ENCODE measurements at regions not wholly inside any gene's neighbourhood (a gene's known extent, or its start where the extent isn't known, plus 50 kb on each side); places are given as distances from the start of the nearest gene placed in this dataset.

- intact Hi-C loops (cut with DNase I) = no loop called here
- H3K4me3 ChIP-seq = no peak overlapping the region
- DNase-seq (ENCODE audit: extremely low spot score in 2 of 2) = no peak
Measured at GRCh38 chr5:143581649-143582048, 178.2 kb upstream of the NR3C1 start.

GRCh38 chr5:143581147-143581546, 177.7 kb upstream of the NR3C1 start:
- Histone ChIP-seq H3K9me3 (no peaks in the 10 kb centered on the region), H3K27ac (no peak overlapping the region), H3K36me3 (no peaks in the 10 kb centered on the region), H3K27me3 (no peaks in the 10 kb centered on the region), H3K4me3 (no peak overlapping the region), H3K4me1 (no peaks in the 10 kb centered on the region)
- no peak for TF ChIP-seq POLR2A (IDR thresholded peaks at IDR 0.05)
- DNase-seq (ENCODE audit: extremely low spot score in 2 of 2) = no peak
- intact Hi-C loops (cut with DNase I) = no loop called here

More at GRCh38 chr5:143581649-143582048, 178.2 kb upstream of the NR3C1 start:
- H3K4me1 ChIP-seq = no peaks in the 10 kb centered on the region
- no peaks in the 10 kb centered on the region for H3K27me3 ChIP-seq
- no peak for TF ChIP-seq POLR2AphosphoS5 (IDR thresholded peaks at IDR 0.05; ENCODE audit: insufficient read depth in 1 of 2, low read depth in 1 of 2)
- H3K9me3 ChIP-seq = no peaks in the 10 kb centered on the region
- H3K27ac ChIP-seq = no peak overlapping the region
- H3K36me3 ChIP-seq = no peaks in the 10 kb centered on the region

- no peak for DNase-seq (ENCODE audit: extremely low spot score in 2 of 2)
- Histone ChIP-seq H3K4me3 (no peak overlapping the region), H3K4me1 (no peaks in the 10 kb centered on the region), H3K27ac (no peak overlapping the region), H3K36me3 (no peaks in the 10 kb centered on the region), H3K27me3 (no peaks in the 10 kb centered on the region), H3K9me3 (no peaks in the 10 kb centered on the region)
- intact Hi-C loops (cut with DNase I) = no loop called here
- TF ChIP-seq CTCF (IDR thresholded peaks at IDR 0.05) = no peak
- TF ChIP-seq POLR2A (IDR thresholded peaks at IDR 0.05) = no peak
- TF ChIP-seq POLR2AphosphoS5 (IDR thresholded peaks at IDR 0.05; ENCODE audit: insufficient read depth in 1 of 2, low read depth in 1 of 2) = no peak
Measured at GRCh38 chr5:143576711-143577484, 173.4 kb upstream of the NR3C1 start.

- Histone ChIP-seq H3K27ac (no peak overlapping the region), H3K4me1 (no peaks in the 10 kb centered on the region), H3K4me3 (no peak overlapping the region), H3K36me3 (no peaks in the 10 kb centered on the region), H3K9me3 (no peaks in the 10 kb centered on the region), H3K27me3 (no peaks in the 10 kb centered on the region)
- no peak for DNase-seq (ENCODE audit: extremely low spot score in 2 of 2)
- intact Hi-C loops (cut with DNase I) = no loop called here
- no peak for TF ChIP-seq CTCF (IDR thresholded peaks at IDR 0.05)
- no peak for TF ChIP-seq POLR2AphosphoS5 (IDR thresholded peaks at IDR 0.05; ENCODE audit: insufficient read depth in 1 of 2, low read depth in 1 of 2)
- no peak for TF ChIP-seq POLR2A (IDR thresholded peaks at IDR 0.05)
Measured at GRCh38 chr5:143575286-143575685, 171.8 kb upstream of the NR3C1 start.

GRCh38 chr5:143574236-143574635, 170.8 kb upstream of the NR3C1 start:
- TF ChIP-seq POLR2A (IDR thresholded peaks at IDR 0.05) (no peak), CTCF (IDR thresholded peaks at IDR 0.05) (no peak), POLR2AphosphoS5 (IDR thresholded peaks at IDR 0.05; ENCODE audit: insufficient read depth in 1 of 2, low read depth in 1 of 2) (no peak)
- H3K27ac ChIP-seq = no peak overlapping the region
- H3K4me3 ChIP-seq = no peak overlapping the region

GRCh38 chr5:143573568-143574170, 170.2 kb upstream of the NR3C1 start:
- intact Hi-C loops (cut with DNase I) = no loop called here
- H3K27me3 ChIP-seq = no peaks in the 10 kb centered on the region
- TF ChIP-seq POLR2A (IDR thresholded peaks at IDR 0.05) = no peak
- H3K9me3 ChIP-seq = no peaks in the 10 kb centered on the region
- H3K4me1 ChIP-seq = no peaks in the 10 kb centered on the region
- H3K36me3 ChIP-seq = no peaks in the 10 kb centered on the region
- H3K4me3 ChIP-seq = no peak overlapping the region
- no peak overlapping the region for H3K27ac ChIP-seq
- DNase-seq (ENCODE audit: extremely low spot score in 2 of 2) = no peak

More at GRCh38 chr5:143574236-143574635, 170.8 kb upstream of the NR3C1 start:
- H3K27me3 ChIP-seq = no peaks in the 10 kb centered on the region
- DNase-seq (ENCODE audit: extremely low spot score in 2 of 2) = no peak
- no peaks in the 10 kb centered on the region for H3K4me1 ChIP-seq
- no peaks in the 10 kb centered on the region for H3K9me3 ChIP-seq
- intact Hi-C loops (cut with DNase I) = no loop called here
- H3K36me3 ChIP-seq = no peaks in the 10 kb centered on the region
